Mesendoderm (in vitro differentiated cells): ENCODE measurements at regions not wholly inside any gene's neighbourhood (a gene's known extent, or its start where the extent isn't known, plus 50 kb on each side); places are given as distances from the start of the nearest gene placed in this dataset.

Source experiments
- DNase-seq: peaks from one replicate; pipeline ENCODE4 v3.0.0; 2013
- H2AK5ac ChIP-seq: 2 replicates; pipeline ENCODE4 v1.6.1; 2013; ENCODE audit warnings: low read length, inconsistent platforms
- H2BK120ac ChIP-seq: 2 replicates; pipeline ENCODE4 v1.6.1; 2013; ENCODE audit warnings: low read depth, mild to moderate bottlenecking, low read length, moderate library complexity, mixed read lengths
- H2BK15ac ChIP-seq: replicated peaks from 2 replicates; pipeline ENCODE4 v1.6.1; 2013; ENCODE audit warnings: low read depth, mild to moderate bottlenecking, moderate library complexity
- H2BK5ac ChIP-seq: 2 replicates; pipeline ENCODE4 v1.6.1; 2013; ENCODE audit warnings: low read length, inconsistent platforms
- H3K18ac ChIP-seq: 2 replicates; pipeline ENCODE4 v1.6.1; 2013; ENCODE audit warnings: mild to moderate bottlenecking, low read length, mixed read lengths
- H3K23ac ChIP-seq: one replicate; pipeline ENCODE4 v1.6.1; 2013; ENCODE audit warnings: low read length
- H3K27ac ChIP-seq: 2 replicates; pipeline ENCODE4 v1.5.1; 2013; ENCODE audit warnings: low read depth, mild to moderate bottlenecking, inconsistent platforms, low read length, moderate library complexity
- H3K27me3 ChIP-seq: 2 replicates; pipeline ENCODE4 v1.6.1; 2013; ENCODE audit warnings: low read length, control low read depth, mild to moderate bottlenecking, inconsistent platforms; ENCODE audit not compliant: insufficient read depth, poor library complexity
- H3K36me3 ChIP-seq: 2 replicates; pipeline ENCODE4 v1.6.1; 2013; ENCODE audit warnings: low read length, inconsistent platforms; ENCODE audit not compliant: control insufficient read depth, insufficient read depth
- H3K4ac ChIP-seq: one replicate; pipeline ENCODE4 v1.6.1; 2013; ENCODE audit warnings: low read depth, mild to moderate bottlenecking, low read length, moderate library complexity
- H3K4me1 ChIP-seq: 2 replicates; pipeline ENCODE4 v1.6.1; 2013; ENCODE audit warnings: low read depth, low read length, inconsistent platforms; ENCODE audit not compliant: control insufficient read depth
- H3K4me2 ChIP-seq: 2 replicates; pipeline ENCODE4 v1.6.1; 2013; ENCODE audit warnings: low read length
- H3K4me3 ChIP-seq: 2 replicates; pipeline ENCODE4 v1.5.1; 2013; ENCODE audit warnings: mild to moderate bottlenecking, low read length
- H3K56ac ChIP-seq: one replicate; pipeline ENCODE4 v1.6.1; 2013; ENCODE audit warnings: low read length
- H3K79me1 ChIP-seq: 2 replicates; pipeline ENCODE4 v1.6.1; 2013; ENCODE audit warnings: low read length, inconsistent platforms
- H3K79me2 ChIP-seq: 2 replicates; pipeline ENCODE4 v1.6.1; 2013; ENCODE audit warnings: mild to moderate bottlenecking, low read length; ENCODE audit not compliant: control insufficient read depth, insufficient read depth
- H3K9ac ChIP-seq: 2 replicates; pipeline ENCODE4 v1.6.1; 2013; ENCODE audit warnings: low read length, inconsistent platforms
- H4K5ac ChIP-seq: one replicate; pipeline ENCODE4 v1.6.1; 2013; ENCODE audit warnings: low read length
- H4K8ac ChIP-seq: one replicate; pipeline ENCODE4 v1.6.1; 2013; ENCODE audit warnings: low read depth, mild to moderate bottlenecking, control low read depth, low read length, moderate library complexity
- WGBS: extraction: QIAGEN DNeasy Blood & Tissue Kit; methylation state at CpG from one replicate; pipeline ENCODE4 v1.1.7; 2013; ENCODE audit warnings: low lambda C conversion rate, missing lambda C conversion rate; ENCODE audit not compliant: insufficient coverage; ENCODE audit errors: extremely low coverage; 5-methylcytosine and 5-hydroxymethylcytosine counted together

- peak; percentile 79 for DNase-seq
- Histone ChIP-seq H3K4me2 (no peak overlapping the region), H2AK5ac (no peak overlapping the region), H3K27ac (no peak overlapping the region), H2BK120ac (no peak overlapping the region), H3K18ac (no peak overlapping the region), H3K27me3 (no peaks in the 10 kb centered on the region), H3K4me3 (no peak overlapping the region), H3K79me2 (no peaks in the 10 kb centered on the region), H3K4me1 (no peaks in the 10 kb centered on the region), H3K56ac (no peak overlapping the region), H3K36me3 (no peaks in the 10 kb centered on the region), H4K5ac (no peak overlapping the region), H3K79me1 (no peaks in the 10 kb centered on the region), H4K8ac (no peak overlapping the region), H3K4ac (no peak overlapping the region), H2BK5ac (no peak overlapping the region), H3K23ac (no peak overlapping the region), H2BK15ac (no peak overlapping the region), H3K9ac (no peak overlapping the region)
- no CpG with 5 or more reads among the region's 9 CpGs for WGBS
These were observed 66.3 kb upstream of the FRMD4A start for GRCh38 chr10:14397066-14397465.

GRCh38 chr10:14396411-14397048 lies 65.8 kb upstream of the FRMD4A start:
- Histone ChIP-seq H3K79me2 (no peaks in the 10 kb centered on the region), H3K4me2 (no peak overlapping the region), H3K9ac (no peak overlapping the region), H3K4me3 (no peak overlapping the region), H4K5ac (no peak overlapping the region), H3K79me1 (no peaks in the 10 kb centered on the region), H3K23ac (no peak overlapping the region), H3K36me3 (no peaks in the 10 kb centered on the region), H3K18ac (no peak overlapping the region), H3K4me1 (no peaks in the 10 kb centered on the region), H3K4ac (no peak overlapping the region), H2BK5ac (no peak overlapping the region), H4K8ac (no peak overlapping the region), H3K27me3 (no peaks in the 10 kb centered on the region), H3K27ac (no peak overlapping the region), H2AK5ac (no peak overlapping the region), H2BK15ac (no peak overlapping the region), H3K56ac (no peak overlapping the region), H2BK120ac (no peak overlapping the region)
- WGBS, result no CpG with 5 or more reads among the region's 7 CpGs
- peak; percentile 32 for DNase-seq

- no peak overlapping the region for H2BK120ac ChIP-seq
- no peak overlapping the region for H3K18ac ChIP-seq
- H2BK5ac ChIP-seq, result no peak overlapping the region
- no peaks in the 10 kb centered on the region for H3K79me2 ChIP-seq
- no peak overlapping the region for H2BK15ac ChIP-seq
- no peak overlapping the region for H2AK5ac ChIP-seq
- H3K23ac ChIP-seq, result no peak overlapping the region
- no peak overlapping the region for H3K9ac ChIP-seq
- no peak overlapping the region for H3K4ac ChIP-seq
- no peak overlapping the region for H3K4me3 ChIP-seq
- no peak overlapping the region for H3K4me2 ChIP-seq
- no peak overlapping the region for H4K5ac ChIP-seq
- H4K8ac ChIP-seq, result no peak overlapping the region
- DNase-seq, result no peak
- no peaks in the 10 kb centered on the region for H3K79me1 ChIP-seq
- no CpG with 5 or more reads among the region's 1 CpG for WGBS
- H3K36me3 ChIP-seq, result no peaks in the 10 kb centered on the region
- H3K27ac ChIP-seq, result no peak overlapping the region
- H3K56ac ChIP-seq, result no peak overlapping the region
- H3K27me3 ChIP-seq, result no peaks in the 10 kb centered on the region
- no peaks in the 10 kb centered on the region for H3K4me1 ChIP-seq
These were observed 63.5 kb upstream of the FRMD4A start for GRCh38 chr10:14394179-14394578.

GRCh38 chr10:14391342-14391741 lies 60.6 kb upstream of the FRMD4A start:
- Histone ChIP-seq H3K36me3 (no peaks in the 10 kb centered on the region), H4K5ac (no peak overlapping the region), H3K4me3 (no peak overlapping the region), H3K79me2 (no peaks in the 10 kb centered on the region), H3K4ac (no peak overlapping the region), H2BK15ac (no peak overlapping the region), H3K9ac (no peak overlapping the region), H3K79me1 (no peaks in the 10 kb centered on the region), H3K4me2 (no peak overlapping the region), H2BK5ac (no peak overlapping the region), H2AK5ac (no peak overlapping the region), H3K27ac (no peak overlapping the region), H2BK120ac (no peak overlapping the region), H3K18ac (no peak overlapping the region), H3K27me3 (no peaks in the 10 kb centered on the region), H4K8ac (no peak overlapping the region), H3K23ac (no peak overlapping the region), H3K56ac (no peak overlapping the region), H3K4me1 (no peaks in the 10 kb centered on the region)
- DNase-seq, result no peak
- WGBS, result no CpG with 5 or more reads among the region's 6 CpGs

GRCh38 chr10:14389981-14390590 lies 59.4 kb upstream of the FRMD4A start:
- no peak for DNase-seq
- H3K56ac ChIP-seq, result no peak overlapping the region
- no peak overlapping the region for H4K5ac ChIP-seq
- no peak overlapping the region for H3K9ac ChIP-seq
- no peak overlapping the region for H3K18ac ChIP-seq
- no peak overlapping the region for H2BK15ac ChIP-seq
- no peaks in the 10 kb centered on the region for H3K27me3 ChIP-seq
- H3K36me3 ChIP-seq, result no peaks in the 10 kb centered on the region
- no peaks in the 10 kb centered on the region for H3K4me1 ChIP-seq
- H3K27ac ChIP-seq, result no peak overlapping the region
- no CpG with 5 or more reads among the region's 2 CpGs for WGBS
- no peak overlapping the region for H4K8ac ChIP-seq
- no peak overlapping the region for H3K23ac ChIP-seq
- H2BK5ac ChIP-seq, result no peak overlapping the region
- no peak overlapping the region for H3K4me2 ChIP-seq
- H3K79me2 ChIP-seq, result no peaks in the 10 kb centered on the region
- H3K4me3 ChIP-seq, result no peak overlapping the region
- H3K79me1 ChIP-seq, result no peaks in the 10 kb centered on the region
- no peak overlapping the region for H2AK5ac ChIP-seq
- no peak overlapping the region for H3K4ac ChIP-seq
- no peak overlapping the region for H2BK120ac ChIP-seq
